ENCODE measurements at regions not wholly inside any gene's neighbourhood (a gene's known extent, or its start where the extent isn't known, plus 50 kb on each side); places are given as distances from the start of the nearest gene placed in this dataset.
"Not testable (repeated sequence)": the region's sequence is repeated elsewhere in the genome, so short reads cannot be mapped to it uniquely, and the experiment has no call there.

DNA sequence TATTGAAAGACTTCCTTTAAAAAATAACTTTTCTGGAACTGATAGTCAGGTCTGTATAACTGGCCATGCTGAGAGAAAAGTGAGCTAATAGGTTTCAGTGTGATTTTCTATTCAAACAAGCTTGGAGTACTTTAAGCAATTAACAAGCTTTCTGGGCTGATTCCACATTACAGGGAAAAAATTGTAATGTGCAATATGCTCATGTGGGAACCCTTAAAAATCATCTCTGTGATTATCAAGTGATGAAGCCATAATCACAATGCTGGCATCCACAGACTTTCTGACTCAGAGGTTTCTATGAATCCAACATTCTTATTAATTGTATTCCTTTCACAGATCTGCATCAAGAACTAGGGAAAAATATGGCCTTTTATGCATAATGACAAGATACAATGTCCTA lies 212.2 kb upstream of the ACO1 start:
- TF ChIP-seq, protein P1, sequence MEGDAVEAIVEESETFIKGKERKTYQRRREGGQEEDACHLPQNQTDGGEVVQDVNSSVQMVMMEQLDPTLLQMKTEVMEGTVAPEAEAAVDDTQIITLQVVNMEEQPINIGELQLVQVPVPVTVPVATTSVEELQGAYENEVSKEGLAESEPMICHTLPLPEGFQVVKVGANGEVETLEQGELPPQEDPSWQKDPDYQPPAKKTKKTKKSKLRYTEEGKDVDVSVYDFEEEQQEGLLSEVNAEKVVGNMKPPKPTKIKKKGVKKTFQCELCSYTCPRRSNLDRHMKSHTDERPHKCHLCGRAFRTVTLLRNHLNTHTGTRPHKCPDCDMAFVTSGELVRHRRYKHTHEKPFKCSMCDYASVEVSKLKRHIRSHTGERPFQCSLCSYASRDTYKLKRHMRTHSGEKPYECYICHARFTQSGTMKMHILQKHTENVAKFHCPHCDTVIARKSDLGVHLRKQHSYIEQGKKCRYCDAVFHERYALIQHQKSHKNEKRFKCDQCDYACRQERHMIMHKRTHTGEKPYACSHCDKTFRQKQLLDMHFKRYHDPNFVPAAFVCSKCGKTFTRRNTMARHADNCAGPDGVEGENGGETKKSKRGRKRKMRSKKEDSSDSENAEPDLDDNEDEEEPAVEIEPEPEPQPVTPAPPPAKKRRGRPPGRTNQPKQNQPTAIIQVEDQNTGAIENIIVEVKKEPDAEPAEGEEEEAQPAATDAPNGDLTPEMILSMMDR (conservative IDR thresholded peaks at IDR 0.05; ENCODE audit: low read length) = no peak
- DNase-seq (ENCODE audit: low read depth) = no peak
- no peak overlapping the region for H3K4me3 ChIP-seq (ENCODE audit: low read length)

DNA sequence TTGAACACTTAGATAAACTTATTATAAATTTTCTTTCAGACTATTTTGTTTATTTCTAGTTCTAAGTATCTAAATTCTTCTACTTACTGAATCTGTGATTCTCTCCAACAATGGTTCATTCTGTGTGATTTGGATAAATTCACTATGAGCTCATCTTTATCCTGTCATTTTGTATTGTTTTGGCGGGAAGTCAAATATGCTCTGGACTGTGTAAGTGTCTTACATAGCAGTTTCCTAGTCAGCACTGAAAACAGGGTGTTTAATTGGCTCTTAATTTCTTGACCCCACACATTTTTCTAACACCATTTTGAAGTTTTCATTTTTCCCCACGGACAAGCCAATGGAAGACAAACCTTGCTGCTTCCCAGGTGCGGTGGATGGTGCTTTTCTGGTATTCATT lies 207.0 kb upstream of the ACO1 start:
- TF ChIP-seq, protein P1 (conservative IDR thresholded peaks at IDR 0.05; ENCODE audit: low read length) = no peak
- H3K4me3 ChIP-seq (ENCODE audit: low read length) = no peak overlapping the region
- no peak for DNase-seq (ENCODE audit: low read depth)

DNA sequence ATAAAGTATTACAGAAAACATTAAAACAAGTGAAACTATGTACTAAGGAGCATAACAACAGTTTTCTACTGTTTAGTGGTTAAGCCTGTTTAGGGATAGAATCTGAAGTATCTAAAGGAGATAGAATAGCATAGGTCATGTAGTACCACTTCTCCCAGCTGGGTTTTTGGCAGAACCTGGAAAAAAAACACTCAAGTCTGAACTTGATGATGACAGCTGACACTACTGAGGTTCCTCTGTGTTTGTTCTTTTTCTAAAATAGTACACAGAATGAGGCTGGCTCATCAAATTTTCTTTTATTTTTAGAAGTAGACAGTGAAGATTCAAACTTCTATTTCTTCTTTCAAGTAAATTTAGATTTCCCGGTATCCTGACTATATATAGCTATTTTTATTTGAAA lies 203.8 kb upstream of the ACO1 start:
- TF ChIP-seq, protein P1 (conservative IDR thresholded peaks at IDR 0.05; ENCODE audit: low read length) = no peak
- DNase-seq (ENCODE audit: low read depth) = no peak
- no peak overlapping the region for H3K4me3 ChIP-seq (ENCODE audit: low read length)

DNA sequence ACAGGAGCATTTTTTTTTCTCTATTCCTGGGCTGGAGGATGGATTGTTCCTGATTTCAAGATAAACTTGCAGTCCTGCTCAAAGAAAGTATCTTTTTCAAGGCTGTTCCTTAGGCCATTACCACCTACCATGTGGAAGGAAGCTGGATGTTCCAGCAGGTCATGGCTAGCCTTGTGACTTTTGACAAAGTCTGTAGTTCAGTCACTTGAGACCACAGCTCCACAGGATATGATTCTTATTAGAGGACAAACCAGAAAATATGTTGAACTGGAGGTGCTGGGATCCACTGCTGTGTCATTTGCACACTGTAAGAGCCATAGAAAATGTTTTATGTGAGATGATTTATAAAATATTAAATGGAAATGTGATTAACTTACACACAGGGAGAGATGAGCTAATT lies 184.2 kb upstream of the ACO1 start:
- no peak for DNase-seq (ENCODE audit: low read depth)
- TF ChIP-seq, protein P1 (conservative IDR thresholded peaks at IDR 0.05; ENCODE audit: low read length) = no peak
- H3K4me3 ChIP-seq (ENCODE audit: low read length) = no peak overlapping the region

DNA sequence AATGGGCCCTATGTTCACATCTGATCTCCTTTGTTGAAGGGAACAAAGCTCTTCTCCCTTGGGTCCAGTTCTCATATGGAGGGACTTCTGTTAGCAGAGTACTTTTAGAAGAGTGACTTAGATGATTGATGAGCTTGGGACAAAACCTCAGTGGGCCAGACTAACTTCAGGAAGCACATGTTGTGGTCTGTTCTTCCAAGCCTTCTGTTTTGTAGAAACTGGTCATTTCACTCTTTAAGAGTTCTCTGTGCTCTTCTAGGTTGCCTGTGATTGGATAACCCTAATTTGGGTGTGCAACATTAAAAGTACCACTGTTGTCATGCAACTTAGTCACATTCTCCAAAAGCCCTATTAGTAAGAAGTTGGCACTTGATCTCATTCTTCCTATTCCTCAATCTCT lies 183.5 kb upstream of the ACO1 start:
- H3K4me3 ChIP-seq (ENCODE audit: low read length) = no peak overlapping the region
- DNase-seq (ENCODE audit: low read depth) = no peak
- TF ChIP-seq, protein P1 (conservative IDR thresholded peaks at IDR 0.05; ENCODE audit: low read length) = no peak

DNA sequence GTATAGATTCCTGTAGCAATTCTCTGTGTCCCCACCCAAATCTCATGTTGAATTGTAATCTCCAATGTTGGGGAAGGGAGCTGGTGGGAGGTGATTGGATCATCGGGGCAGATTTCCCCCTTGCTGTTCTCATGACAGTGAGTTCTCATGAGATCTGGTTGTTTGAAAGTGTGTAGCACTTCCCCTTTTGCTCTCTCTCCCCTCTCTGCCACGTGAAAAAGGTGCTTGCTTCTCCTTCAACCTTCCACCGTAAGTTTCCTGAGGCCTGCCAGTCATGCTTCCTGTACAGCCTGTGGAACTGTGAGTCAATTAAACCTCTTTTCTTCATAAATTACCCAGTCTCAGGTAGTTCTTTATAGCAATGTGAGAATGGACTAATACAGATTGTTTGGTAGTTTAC lies 175.3 kb upstream of the ACO1 start:
- not testable (repeated sequence) for H3K4me3 ChIP-seq (ENCODE audit: low read length)

DNA sequence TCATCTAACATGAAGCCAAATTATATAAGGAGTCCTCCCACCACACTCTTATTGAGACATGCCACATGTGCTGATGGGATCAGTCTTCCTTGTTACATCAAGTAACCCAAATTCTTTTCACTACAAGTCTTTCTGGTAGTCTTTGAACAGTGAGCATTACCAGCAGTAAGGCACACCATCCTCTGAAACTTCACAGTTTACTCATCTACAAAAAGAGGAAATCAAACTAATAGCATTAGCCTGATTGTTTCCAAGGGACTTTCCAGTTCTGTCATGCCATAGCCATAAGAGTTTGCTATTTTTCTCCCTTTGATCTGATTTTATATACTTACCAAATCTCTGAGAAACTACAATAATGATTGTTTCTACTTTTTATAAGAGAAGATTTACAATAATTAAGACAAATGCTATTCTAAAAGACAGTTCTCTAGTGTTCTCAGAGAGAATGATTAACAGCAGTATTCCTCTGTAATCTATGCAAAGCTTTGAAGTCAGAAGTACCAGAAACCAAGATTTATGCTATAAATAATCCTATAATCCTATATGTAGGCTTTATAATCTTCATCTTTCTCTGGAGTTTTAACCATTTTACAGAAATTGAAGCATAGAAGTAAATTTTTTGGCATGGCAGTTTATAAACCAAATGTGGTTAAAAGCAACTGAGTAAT lies 166.2 kb upstream of the ACO1 start:
- H3K4me3 ChIP-seq (ENCODE audit: low read length) = no peak overlapping the region
- TF ChIP-seq, protein P1 (conservative IDR thresholded peaks at IDR 0.05; ENCODE audit: low read length) = no peak
- no peak for DNase-seq (ENCODE audit: low read depth)

More for the DNA sequence above, 175.3 kb upstream of the ACO1 start:
- DNase-seq (ENCODE audit: low read depth) = not testable (repeated sequence)

DNA sequence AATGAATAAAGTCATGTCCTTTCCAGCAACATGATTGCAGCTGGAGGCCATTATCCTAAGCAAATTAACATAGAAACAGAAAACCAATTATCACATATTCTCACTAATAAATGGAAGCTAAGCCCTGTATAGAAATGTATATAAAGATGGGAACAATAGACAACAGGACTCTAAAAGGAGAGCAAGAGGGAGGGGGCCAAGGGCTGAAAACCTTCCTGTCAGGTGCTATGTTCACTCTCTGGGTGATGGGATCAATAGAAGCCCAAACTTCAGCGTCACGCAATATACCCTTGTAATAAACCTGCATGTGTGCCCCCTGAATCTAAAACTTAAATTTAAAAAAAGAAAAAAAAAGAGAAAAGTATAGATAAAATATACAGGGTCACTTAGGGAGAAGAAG lies 163.7 kb upstream of the ACO1 start:
- TF ChIP-seq, protein P1 (conservative IDR thresholded peaks at IDR 0.05; ENCODE audit: low read length) = no peak
- no peak for DNase-seq (ENCODE audit: low read depth)

More for the DNA sequence above, 163.7 kb upstream of the ACO1 start:
- H3K4me3 ChIP-seq (ENCODE audit: low read length) = no peak overlapping the region

All from AG10803 (cell line).